Glomerular visceral epithelial cell (primary cell): ENCODE measurements at regions not wholly inside any gene's neighbourhood (a gene's known extent, or its start where the extent isn't known, plus 50 kb on each side); places are given as distances from the start of the nearest gene placed in this dataset.

Experiments
- DNase-seq: peaks from one replicate; pipeline ENCODE4 v3.0.0-alpha.2; 2016; ENCODE audit errors: extremely low spot score

GRCh38 chr3:135740211-135740610 is 225.3 kb upstream of the PPP2R3A start:
- no peak for DNase-seq

GRCh38 chr3:135740751-135741150 is 224.8 kb upstream of the PPP2R3A start:
- no peak for DNase-seq

GRCh38 chr3:135751991-135752390 is 213.5 kb upstream of the PPP2R3A start:
- no peak for DNase-seq

- DNase-seq, result peak; percentile 3
Measured at GRCh38 chr3:135752851-135753250, 212.7 kb upstream of the PPP2R3A start.

GRCh38 chr3:135753506-135753905 is 212.0 kb upstream of the PPP2R3A start:
- no peak for DNase-seq

DNA sequence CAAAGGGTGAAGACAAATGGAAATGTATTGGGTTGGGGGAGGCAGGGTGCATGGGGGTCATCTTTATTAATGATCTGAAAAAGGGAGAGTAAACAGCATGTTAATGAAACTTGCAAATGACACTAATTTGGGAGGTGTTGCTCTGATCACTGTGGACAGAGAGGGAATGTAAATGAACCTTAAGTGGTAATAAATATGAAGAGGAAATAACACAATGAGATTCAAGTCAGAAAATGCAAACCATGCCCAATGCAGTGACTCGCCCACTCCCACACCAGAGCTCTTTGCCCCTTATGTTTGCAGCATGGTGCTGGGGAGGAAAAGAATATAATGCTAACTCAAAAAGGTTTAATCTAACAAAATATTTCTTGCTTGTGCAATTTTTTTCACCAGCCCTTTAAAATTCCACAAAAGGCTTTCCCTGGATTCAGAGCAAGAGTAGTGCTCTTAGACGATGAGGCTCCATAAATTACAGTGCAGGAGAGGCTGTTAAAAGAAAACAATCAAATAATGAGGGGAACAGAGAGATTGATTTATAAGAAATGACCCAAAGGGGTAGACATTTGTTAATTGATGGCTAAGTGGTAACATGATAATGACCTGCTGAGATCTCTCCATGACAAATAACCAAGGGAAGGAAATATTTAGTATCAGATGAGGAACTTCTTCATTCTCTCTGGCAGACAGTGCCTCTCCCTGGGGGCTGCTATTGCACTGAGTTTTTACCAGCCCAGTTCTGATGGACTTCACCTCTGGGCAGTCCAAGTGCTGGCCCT is 210.0 kb upstream of the PPP2R3A start:
- no peak for DNase-seq

DNA sequence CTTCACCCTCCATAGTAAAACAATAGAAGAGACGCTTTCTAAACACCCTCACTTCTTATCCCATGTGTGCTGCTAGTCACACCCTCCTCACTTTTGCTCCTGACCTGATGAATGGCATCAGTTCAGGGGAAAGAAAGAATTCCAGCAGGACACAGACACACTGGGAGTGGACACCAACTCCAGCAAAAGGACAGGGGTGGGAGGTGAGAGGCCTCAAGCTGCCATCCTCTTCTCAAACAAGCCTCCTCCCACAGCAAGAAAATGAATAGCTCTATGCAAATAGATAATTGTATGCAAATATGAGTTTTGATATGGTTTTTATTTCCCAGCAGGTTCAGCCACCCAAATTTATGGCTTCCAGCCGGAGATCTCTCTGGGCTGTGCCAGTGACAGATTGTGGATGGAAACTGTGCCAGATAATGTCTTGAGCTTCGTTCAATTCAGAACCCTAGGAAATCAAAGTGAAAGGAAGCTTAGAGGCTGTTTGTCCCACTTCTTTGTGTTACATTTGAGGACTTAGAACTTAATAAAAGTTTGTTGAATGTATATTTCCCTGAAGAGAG is 209.3 kb upstream of the PPP2R3A start:
- DNase-seq, result no peak

- no peak for DNase-seq
Measured at GRCh38 chr3:135757421-135757820, 208.1 kb upstream of the PPP2R3A start.

DNA sequence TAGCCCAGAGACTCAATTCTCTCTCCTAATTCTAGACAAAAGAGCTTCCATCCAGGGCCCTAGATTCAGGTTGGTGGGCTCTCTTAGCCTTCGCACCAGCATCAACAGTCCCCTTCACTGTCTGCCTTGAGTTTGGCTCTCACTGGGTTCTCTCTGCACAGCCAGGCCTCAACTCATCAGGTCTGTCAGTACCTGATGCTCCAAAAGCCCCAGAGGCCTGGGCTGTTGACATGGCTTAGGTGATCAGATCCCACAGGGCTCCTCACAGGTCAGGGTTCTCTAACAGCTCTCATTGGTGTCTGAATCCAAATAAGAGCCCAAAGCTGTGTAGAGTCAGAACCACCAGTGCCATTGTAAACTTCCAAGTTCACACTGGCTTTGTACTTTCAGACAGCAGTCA is 206.6 kb upstream of the PPP2R3A start:
- no peak for DNase-seq

- no peak for DNase-seq
Measured at GRCh38 chr3:135759651-135760050, 205.9 kb upstream of the PPP2R3A start.

DNA sequence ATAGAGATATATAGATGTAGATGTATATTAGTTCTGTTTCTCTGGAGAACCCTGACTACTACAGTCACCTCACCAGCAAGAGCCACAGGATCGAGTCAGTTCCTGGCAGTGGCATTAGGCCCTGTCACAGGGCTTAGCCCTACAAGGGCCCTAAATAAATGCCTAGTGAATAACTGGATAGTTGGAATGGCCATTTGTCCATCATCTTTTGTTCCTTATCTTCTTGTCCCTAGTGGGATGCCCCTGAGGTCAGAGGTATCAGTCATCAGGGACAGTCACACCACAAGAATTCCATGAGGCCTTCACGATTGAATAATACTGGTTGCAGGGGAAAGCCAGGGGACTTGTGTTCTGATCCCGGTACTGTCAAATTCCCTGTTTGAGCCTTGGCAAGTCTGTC is 204.9 kb upstream of the PPP2R3A start:
- DNase-seq, result no peak

DNA sequence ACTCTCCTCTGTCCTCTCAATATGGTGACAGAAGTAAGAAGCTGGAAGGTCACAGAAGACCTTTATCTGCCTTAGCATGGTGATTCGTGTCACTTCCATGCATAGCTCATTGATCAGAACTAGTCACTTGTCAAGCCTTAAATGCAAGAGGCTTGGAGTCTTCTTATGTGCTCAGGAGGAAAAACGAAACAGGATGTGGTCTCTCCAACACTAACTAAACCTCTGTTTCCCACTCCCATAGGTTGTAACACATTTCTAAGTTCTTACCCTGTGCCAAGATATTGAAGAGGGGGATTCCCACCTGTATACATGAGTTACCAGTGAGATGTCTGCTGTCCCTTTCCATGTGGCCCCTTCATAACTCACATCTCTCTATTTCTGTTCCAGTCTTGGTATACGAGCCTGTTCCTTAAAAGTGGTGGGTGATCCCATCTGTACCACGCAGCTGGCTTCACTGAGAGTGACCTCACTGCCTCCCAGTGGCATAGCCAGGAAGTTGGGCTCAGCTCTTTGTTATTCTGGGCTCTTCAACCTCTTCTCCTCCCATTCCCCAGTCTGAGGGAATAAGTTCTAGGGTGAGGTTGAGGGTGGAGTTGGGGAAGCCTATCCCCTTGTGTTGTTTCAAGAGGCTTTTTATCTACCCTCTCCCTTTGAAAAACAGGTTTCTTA is 203.2 kb upstream of the PPP2R3A start:
- no peak for DNase-seq

GRCh38 chr3:135766115-135766514 is 199.4 kb upstream of the PPP2R3A start:
- no peak for DNase-seq

DNA sequence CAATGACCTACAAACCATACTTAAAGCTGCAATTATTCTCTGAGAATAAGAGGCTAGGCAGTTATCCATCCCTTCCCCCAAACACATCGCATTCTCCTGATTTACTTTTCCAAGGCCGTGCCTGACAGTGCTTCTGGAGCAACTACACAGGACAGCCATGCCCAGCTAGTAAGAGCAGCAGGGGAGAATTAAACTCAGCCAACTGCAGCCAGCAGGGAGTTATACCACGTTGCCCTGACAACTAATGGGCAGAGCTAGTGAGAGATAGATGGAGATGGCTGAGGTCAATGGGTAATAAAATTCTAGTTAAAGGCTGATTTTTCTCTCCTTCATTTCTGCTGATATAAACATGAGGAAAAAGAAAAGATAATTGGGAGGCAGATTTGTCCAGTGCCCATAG is 193.8 kb upstream of the PPP2R3A start:
- no peak for DNase-seq

GRCh38 chr3:135779024-135779423 is 186.5 kb upstream of the PPP2R3A start:
- no peak for DNase-seq

DNA sequence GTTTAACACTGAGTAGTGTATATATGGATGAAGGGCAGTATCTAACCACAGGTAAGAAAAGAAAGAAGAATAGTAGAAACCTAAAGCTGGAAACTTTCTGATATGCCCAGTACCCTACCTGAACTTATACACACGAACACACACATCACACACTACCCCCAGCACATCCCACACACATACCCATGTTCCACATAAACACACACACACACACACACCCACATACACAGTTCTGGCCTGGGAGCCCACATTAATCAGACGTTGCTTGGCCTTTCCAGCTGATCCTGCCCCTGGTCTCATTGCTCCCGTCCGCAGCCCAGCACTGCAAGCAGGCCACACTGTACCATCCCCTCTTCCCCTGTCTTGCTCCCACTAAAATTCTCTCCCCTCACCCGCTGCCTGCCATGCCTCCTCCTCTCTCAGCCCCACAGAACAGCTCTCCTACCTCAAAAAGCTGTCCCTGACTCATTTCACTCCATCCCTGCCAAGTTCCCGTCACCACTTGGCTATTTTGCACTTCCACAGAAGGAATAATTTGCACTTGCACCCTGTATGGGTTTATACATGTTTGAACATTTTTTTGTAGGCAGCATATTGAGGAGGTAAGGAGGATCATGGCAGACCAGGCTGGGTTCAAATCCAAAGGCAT is 185.8 kb upstream of the PPP2R3A start:
- no peak for DNase-seq

GRCh38 chr3:135781026-135781815 is 184.3 kb upstream of the PPP2R3A start:
- DNase-seq, result no peak

DNA sequence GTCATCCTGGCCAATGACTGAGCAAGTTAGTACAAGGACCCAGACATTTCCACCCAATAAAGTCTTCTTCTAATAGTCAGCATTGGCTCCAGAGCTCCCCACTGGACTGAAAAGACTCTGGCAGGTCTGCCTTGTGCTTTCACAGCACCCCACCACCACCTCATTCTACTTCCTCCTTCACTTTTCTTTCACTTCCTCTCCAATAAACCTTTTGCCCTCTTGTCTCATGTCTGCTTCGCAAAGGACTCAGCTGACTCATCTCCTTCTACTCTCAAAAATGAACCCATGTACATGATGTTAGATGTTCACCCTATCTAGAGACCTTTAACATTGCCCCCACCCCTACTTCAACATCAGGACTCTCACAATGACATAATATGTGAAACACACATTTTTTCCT is 181.0 kb upstream of the PPP2R3A start:
- no peak for DNase-seq

DNA sequence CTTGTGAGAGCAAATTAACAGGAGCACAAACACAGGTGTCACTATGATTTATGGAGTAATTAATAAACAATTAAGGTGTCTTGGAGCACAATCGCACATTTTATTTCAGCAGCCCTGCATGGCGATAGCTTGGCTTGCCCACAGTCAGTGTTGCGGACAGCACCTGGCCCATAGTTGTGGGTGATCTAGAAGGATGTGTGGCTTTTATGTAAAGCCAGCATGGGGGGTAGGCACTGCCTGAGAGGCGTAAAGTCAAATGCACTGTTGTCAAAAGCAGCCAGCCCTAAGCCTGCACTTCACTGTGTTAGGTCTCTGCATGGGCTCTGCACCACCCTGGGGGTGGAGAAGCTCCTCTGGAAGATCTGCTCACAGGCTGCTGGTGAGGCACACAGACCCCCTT is 177.4 kb upstream of the PPP2R3A start:
- DNase-seq, result no peak

- no peak for DNase-seq
Measured at GRCh38 chr3:135788978-135789377, 176.6 kb upstream of the PPP2R3A start.

DNA sequence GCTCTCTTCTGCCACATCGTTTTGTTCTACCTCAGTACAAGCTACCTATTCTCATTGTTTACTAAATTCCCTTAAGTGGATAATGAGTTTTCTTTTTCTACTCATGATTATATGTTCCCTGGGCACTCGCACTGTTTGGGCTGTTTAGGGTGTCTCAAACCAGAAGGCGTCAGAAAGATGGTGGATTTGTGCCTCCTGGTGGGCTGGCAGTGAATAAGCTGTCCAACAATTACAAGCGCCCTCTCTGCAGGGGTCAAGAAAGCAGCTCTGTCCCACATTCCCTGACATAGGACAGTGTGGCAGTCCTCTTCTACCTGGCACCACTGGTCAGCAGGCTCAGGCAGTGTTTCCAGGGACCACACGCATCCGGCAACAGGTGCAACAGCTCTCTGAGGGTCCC is 173.4 kb upstream of the PPP2R3A start:
- no peak for DNase-seq
